Right kidney (tissue), 1 donor: ENCODE measurements at regions not wholly inside any gene's neighbourhood (a gene's known extent, or its start where the extent isn't known, plus 50 kb on each side); places are given as distances from the start of the nearest gene placed in this dataset.
A peak's percentile ranks its signal among the peaks of the same experiment; 100 is the strongest.

ENCODE experiments used
- DNase-seq: peaks from one replicate; pipeline ENCODE4 v3.0.0-alpha.2; 2016

DNA sequence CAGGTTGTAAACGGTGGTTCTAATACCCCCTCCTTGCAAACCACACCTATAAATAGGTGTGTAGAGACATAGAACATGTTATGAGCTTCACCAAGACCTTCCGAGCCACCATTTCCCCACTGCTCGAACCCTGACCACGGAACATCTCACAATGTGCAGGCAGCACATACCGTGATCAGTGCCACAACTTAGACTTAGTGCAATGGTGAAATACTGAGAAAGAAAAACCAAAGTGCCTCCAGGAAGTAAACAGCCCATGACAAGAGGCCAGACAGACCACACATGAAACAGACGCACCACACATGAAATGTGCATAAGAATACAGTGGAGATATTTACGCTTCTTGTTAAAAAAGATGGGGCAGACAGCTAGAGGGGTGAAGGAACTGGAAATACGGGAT lies 166.9 kb upstream of the CCND2 start:
- no peak for DNase-seq

GRCh38 chr12:4104722-4105244 lies 168.8 kb upstream of the CCND2 start:
- DNase-seq = no peak

- DNase-seq = no peak
Measured at GRCh38 chr12:4099276-4099675, 174.3 kb upstream of the CCND2 start.

- no peak for DNase-seq
Measured at GRCh38 chr12:4091016-4091743, 182.4 kb upstream of the CCND2 start.

DNA sequence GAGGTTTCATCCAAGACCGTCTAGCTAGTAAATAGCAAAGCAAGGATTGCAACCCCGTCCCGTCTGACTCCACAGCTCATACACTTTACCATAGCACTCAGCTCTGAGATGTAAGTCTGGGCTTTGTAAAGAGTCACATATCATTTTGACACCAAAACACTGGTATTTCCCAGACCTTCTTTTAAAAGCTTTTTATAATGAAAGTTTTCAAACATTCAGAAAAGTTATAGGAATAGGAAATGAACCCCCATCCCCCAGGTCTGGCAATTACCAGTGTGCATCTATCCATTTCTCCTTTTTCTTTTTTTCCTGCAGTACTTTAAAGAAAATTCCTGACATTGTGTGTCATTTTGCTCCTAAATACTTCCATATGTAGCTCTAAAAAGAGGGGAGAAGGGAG lies 183.6 kb upstream of the CCND2 start:
- DNase-seq = no peak

GRCh38 chr12:4089121-4089606 lies 184.4 kb upstream of the CCND2 start:
- peak; percentile 58 for DNase-seq

GRCh38 chr12:4088451-4088850 lies 185.1 kb upstream of the CCND2 start:
- no peak for DNase-seq

DNA sequence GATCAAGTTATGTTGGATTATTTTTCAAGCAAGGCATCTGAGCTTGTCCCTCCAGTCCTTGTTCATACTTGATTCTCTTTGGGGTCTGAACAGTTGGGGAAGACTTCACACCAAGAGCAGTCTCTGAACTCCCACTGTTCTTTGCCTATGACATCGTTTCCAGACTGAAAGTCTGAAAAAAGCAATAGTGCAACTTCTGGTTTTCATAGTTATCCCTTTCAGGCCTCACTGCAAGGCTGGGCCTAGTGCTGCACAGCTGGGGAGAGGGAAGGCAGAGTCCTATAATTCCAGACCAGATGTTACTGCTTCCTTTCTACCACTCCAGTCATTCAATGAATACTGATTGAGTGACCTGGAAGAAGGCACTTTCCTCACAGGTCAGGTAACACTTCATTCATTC lies 187.1 kb upstream of the CCND2 start:
- DNase-seq = no peak

DNA sequence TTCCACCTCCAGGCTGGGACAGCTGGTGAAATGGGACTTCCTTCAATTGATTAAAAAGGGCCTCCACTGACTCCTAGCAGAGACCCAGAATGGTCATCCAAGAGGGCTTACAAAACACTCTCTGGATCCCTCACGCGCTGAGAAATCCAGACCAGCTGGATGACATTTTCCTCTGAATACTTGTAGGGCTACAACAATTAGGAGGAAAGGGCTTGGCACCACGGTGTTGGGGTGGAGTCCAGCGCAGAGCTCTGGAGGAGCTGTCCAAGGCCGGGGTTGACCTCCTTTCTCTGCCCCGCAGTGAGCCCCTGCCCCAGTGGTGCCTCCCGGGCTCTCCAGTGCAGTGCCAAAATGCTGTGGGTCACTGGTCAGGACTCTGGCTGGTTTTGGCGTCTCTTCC lies 189.0 kb upstream of the CCND2 start:
- DNase-seq = no peak

DNA sequence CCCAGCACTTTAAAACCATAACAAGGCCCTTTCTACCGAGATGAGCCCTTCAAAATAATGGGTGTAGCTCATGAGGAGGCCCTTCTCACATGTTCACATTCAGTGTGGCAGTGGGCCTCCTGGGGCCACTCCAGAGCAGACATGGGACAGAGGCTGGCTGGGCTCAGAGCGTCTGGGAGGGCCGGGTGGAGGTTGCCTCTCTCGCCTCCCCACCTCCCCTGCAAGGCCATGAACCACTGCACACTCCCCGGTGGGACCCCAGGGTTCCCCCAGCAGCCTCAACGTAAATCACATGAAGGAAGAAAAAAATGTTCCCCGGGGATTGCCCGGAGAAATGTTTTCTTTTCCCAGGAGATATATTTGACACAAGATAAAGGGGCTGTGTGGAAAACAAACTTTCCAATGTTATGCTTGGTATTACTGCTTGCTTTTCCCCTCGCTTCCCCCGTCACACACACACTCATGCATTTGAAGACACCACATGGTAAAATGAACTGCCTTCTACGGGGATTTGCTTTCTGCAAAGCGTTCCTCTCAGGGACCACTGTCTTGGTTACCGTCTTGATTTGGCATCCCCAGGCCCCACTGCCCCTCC lies 190.7 kb upstream of the CCND2 start:
- DNase-seq = peak; percentile 15

GRCh38 chr12:4080213-4080612 lies 193.3 kb upstream of the CCND2 start:
- no peak for DNase-seq

- DNase-seq = no peak
Measured at GRCh38 chr12:4074129-4074528, 199.4 kb upstream of the CCND2 start.

GRCh38 chr12:4069670-4070010 lies 196.4 kb upstream of the PARP11 start:
- no peak for DNase-seq

DNA sequence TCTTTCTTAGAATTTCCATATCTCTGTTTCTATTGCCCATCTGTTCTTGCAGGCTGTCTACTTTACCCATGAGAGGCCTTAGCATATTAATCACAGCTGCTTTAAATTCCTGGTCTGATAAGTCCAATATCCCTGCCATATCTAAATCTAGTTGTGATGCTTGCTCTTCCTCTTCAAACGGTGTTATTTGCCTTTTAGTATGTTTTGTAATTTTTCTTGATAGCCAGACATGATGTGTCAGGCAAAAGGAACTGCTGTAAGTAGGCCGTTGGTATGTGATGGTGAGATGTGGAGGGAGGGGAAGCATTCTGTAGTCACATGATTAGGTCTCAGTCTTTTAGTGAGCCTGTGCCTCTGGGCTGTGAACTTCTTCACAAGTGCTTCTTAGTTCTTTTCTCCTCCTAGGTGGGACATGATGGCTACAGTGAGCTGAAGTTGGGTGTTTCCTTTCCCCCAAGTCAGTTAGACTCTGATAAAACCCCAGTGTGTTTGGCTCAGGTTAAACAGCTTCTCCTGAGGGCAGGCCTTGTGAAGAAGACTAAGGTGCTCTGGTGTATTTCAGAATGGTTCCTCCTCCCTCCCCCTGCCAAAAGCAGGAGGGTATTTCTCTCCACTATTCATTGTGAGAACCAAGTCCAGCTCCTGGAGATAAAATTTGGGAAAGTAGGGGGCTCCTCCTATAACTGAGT lies 195.9 kb upstream of the PARP11 start:
- DNase-seq = no peak

DNA sequence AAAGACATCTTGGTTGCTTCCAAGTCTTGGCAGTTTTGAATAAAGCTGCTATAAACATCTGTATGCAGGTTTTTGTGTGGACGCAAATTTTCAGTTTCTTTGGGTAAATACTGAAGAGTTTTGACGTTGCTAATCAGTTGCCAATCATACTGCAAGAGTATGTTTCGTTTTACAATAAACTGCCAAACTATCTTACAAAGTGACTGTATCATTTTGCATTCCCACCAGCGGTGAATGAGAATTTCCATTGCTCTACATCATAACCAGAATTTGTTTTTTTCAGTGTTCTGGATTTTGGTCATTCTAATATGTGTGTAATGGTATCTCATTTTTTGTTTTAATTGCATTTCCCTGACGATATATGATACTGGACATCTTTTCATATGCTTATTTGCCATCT lies 190.8 kb upstream of the PARP11 start:
- no peak for DNase-seq

DNA sequence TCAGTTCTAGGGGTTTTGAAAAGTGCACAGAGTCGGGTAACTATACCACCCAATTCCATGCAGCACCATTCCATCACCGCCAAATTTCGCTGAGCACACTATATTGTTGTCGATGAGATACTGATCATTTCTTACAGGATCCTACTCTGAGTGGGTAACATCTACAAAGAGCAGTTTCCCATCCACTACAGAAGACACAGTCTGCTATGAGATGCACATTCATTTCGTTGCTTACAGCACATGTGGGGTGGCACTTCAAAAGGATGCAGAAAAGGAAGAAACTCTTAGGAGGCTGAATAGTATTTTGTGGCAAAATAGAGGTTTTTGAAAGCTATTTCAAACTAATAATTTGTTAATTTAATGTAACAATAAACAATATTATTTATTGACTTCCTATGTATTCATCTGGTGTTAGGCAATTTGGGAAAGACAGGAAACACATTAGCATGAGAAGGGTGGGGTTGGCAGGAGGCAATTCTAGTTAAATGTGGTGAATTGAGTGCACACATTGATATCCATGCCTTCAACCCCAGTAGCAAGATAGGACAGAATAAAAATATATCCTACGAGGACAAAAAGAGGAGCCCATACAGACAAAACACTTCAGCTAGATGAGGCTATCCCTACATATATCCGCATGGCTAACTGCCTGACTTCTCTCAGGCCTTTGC lies 186.8 kb upstream of the PARP11 start:
- no peak for DNase-seq

DNA sequence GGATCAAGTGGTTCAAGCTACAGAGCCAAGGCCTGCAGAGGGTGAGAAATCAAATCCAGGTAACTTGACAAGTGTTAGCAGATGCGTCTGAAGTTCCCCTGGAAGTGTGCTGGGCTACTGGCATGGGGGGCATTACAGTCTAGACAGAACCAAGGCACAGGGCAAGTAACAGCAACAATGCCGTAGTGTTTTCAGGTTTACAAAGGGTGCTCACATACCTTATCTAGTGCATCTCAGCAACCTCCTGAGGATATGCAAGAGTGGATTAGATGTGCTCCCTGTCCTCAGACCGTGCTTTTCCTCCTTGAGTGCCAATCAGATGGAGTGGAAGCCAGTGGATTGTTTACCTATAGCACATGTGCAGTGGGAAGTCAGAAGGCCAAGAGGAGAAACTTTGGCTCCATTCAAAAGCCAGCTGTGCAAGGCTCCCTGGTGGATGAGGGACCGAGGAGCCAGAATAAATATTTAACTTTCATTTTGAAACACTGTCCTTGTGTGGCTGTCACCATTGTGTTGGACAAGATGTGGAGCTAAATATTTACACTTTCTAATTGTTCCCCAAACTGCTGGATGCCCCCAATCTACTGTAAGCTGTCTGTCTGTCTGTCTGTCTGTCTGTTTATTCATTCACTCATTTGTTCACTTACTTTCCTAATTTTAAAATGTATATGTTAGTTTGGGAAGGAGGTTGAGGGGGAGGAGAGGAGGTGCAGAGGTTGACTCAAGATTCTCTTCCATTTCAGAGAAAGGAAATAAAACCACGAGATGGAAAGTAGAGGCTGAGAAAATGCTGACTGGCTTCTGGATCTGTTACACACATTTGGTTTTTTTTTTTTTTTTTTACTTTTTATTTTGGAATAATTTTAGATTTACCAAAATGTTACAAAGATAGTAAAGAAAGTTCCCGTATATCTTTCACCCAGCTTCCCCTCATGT lies 184.0 kb upstream of the PARP11 start:
- DNase-seq = no peak

GRCh38 chr12:4054630-4055029 lies 181.4 kb upstream of the PARP11 start:
- no peak for DNase-seq

DNA sequence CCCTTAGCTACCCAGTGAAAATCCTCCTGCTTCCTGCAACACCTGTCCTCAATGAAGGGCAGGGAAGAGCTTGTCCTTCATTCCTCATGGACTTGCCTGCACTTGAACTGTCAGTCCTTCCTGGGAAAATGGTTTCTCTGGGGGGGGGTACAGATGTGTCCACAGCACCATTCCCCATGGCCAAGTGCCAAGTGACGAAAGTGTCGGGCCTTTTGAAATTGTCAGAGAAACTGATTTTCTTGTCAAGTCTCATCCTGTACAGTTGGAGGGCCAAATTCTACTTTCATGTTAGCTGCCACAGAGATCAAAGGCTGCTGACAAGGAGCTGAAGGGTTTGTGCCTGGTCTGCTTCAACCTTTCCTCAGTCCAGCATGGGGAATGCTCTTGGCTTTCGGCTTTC lies 179.5 kb upstream of the PARP11 start:
- DNase-seq = no peak

DNA sequence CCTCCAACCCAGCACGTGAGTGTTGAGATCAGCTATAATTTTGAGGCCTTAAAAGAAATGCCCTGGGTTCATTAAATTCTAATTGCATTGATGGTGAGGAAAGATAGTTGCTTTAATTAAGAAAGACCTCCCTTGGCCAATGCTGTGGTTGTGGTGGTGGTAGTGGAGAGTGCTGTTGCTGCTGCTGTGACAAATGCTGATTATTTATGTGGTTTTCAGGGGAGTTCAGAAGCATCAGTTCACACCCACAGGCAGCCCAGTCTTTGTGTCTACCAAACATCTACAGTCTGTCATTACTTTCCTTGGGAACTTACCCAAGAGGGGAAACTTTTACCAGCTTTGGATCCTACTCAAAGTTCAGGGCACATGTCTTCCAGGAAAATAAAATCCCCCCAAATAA lies 178.4 kb upstream of the PARP11 start:
- no peak for DNase-seq

GRCh38 chr12:4050340-4050739 lies 177.1 kb upstream of the PARP11 start:
- no peak for DNase-seq
